GM06990 (cell line): ENCODE measurements at regions not wholly inside any gene's neighbourhood (a gene's known extent, or its start where the extent isn't known, plus 50 kb on each side); places are given as distances from the start of the nearest gene placed in this dataset.

Experiments used
- DNase-seq: peaks from one replicate; pipeline ENCODE4 v3.0.0-alpha.2; 2011; ENCODE audit not compliant: insufficient read length; ENCODE audit errors: extremely low read depth
- H3K27me3 ChIP-seq: replicated peaks from 2 replicates; pipeline ENCODE4 v1.6.0; 2011; ENCODE audit warnings: low read length; ENCODE audit not compliant: control insufficient read depth, insufficient read depth
- H3K36me3 ChIP-seq: 2 replicates; pipeline ENCODE4 v1.5.1; 2011; ENCODE audit warnings: low read length; ENCODE audit not compliant: control insufficient read depth, insufficient read depth
- H3K4me3 ChIP-seq: replicated peaks from 2 replicates; pipeline ENCODE4 v1.5.1; 2011; ENCODE audit warnings: low read depth, mild to moderate bottlenecking, control low read depth, low read length
- CTCF ChIP-seq: IDR thresholded peaks from 2 replicates; pipeline ENCODE4 v1.5.1; 2011; ENCODE audit warnings: low read length, control low read depth, mild to moderate bottlenecking, inconsistent platforms; ENCODE audit not compliant: insufficient read depth, poor library complexity, severe bottlenecking

- H3K36me3 ChIP-seq = no peaks in the 10 kb centered on the region
- no peaks in the 10 kb centered on the region for H3K27me3 ChIP-seq
- no peak for TF ChIP-seq CTCF
- DNase-seq = no peak
- no peak overlapping the region for H3K4me3 ChIP-seq
Observed at GRCh38 chr2:75321599-75321922, 122.2 kb upstream of the TACR1 start.

- TF ChIP-seq CTCF = no peak
Observed at GRCh38 chr2:75320898-75321598, 121.7 kb upstream of the TACR1 start.

GRCh38 chr2:75319951-75320350, 120.6 kb upstream of the TACR1 start:
- no peak for DNase-seq
- no peaks in the 10 kb centered on the region for H3K27me3 ChIP-seq
- no peaks in the 10 kb centered on the region for H3K36me3 ChIP-seq
- no peak for TF ChIP-seq CTCF
- H3K4me3 ChIP-seq = no peak overlapping the region

More at GRCh38 chr2:75320898-75321598, 121.7 kb upstream of the TACR1 start:
- H3K4me3 ChIP-seq = no peak overlapping the region
- DNase-seq = no peak
- H3K27me3 ChIP-seq = no peaks in the 10 kb centered on the region
- no peaks in the 10 kb centered on the region for H3K36me3 ChIP-seq

GRCh38 chr2:75317802-75318201, 118.5 kb upstream of the TACR1 start:
- no peaks in the 10 kb centered on the region for H3K27me3 ChIP-seq
- no peak overlapping the region for H3K4me3 ChIP-seq
- TF ChIP-seq CTCF = no peak
- DNase-seq = no peak
- no peaks in the 10 kb centered on the region; the same call in 1 of the 2 replicates for H3K36me3 ChIP-seq

GRCh38 chr2:75317316-75317715, 118.0 kb upstream of the TACR1 start:
- H3K27me3 ChIP-seq = no peaks in the 10 kb centered on the region
- H3K4me3 ChIP-seq = no peak overlapping the region
- H3K36me3 ChIP-seq = no peaks in the 10 kb centered on the region; the same call in 1 of the 2 replicates
- DNase-seq = no peak
- TF ChIP-seq CTCF = no peak

GRCh38 chr2:75315436-75315835, 116.1 kb upstream of the TACR1 start:
- DNase-seq = no peak

More at GRCh38 chr2:75315436-75315835, 116.1 kb upstream of the TACR1 start:
- TF ChIP-seq CTCF = no peak
- no peaks in the 10 kb centered on the region; the same call in 1 of the 2 replicates for H3K36me3 ChIP-seq
- H3K27me3 ChIP-seq = no peaks in the 10 kb centered on the region
- H3K4me3 ChIP-seq = no peak overlapping the region
